Sigmoid colon (tissue), 3 donors: ENCODE measurements at regions not wholly inside any gene's neighbourhood (a gene's known extent, or its start where the extent isn't known, plus 50 kb on each side); places are given as distances from the start of the nearest gene placed in this dataset.

ENCODE experiments used
- CTCF ChIP-seq, 4 experiments: fragments of 450-650 bp in 3 of 4; fragments of 200-600 bp in 1 of 4; IDR thresholded peaks; one replicate each; pipeline ENCODE4 v1.5.1; 2016 to 2019; ENCODE audit warnings: antibody characterized with exemption in 4 of 4, mild to moderate bottlenecking in 3 of 4, moderate library complexity in 2 of 4
- POLR2A ChIP-seq, 2 donors: fragments of 450-650 bp; IDR thresholded peaks; one replicate each; pipeline ENCODE4 v1.6.1; 2016; ENCODE audit warnings: antibody characterized with exemption in 2 of 2, mild to moderate bottlenecking in 2 of 2, moderate library complexity in 2 of 2

- TF ChIP-seq CTCF (IDR thresholded peaks at IDR 0.05) (no peak), POLR2A (IDR thresholded peaks at IDR 0.05) (no peak)
These were observed 59.3 kb upstream of the KCNA5 start for GRCh38 chr12:4984344-4984743.
